ENCODE measurements at regions not wholly inside any gene's neighbourhood (a gene's known extent, or its start where the extent isn't known, plus 50 kb on each side); places are given as distances from the start of the nearest gene placed in this dataset.

GRCh38 chr16:9580025-9580424 is 488.6 kb downstream of the HAPSTR1 start:
- Histone ChIP-seq H3K27me3 (no peaks in the 10 kb centered on the region), H3K4me3 (no peak overlapping the region), H3K36me3 (no peaks in the 10 kb centered on the region), H3K9me3 (no peaks in the 10 kb centered on the region), H3K4me1 (no peaks in the 10 kb centered on the region), H3K27ac (no peak overlapping the region)
- intact Hi-C loops (cut with DNase I), result no loop called here
- no peak for TF ChIP-seq CTCF (IDR thresholded peaks at IDR 0.05)
- DNase-seq (no peak), ATAC-seq (no peak)

- DNase-seq (no peak), ATAC-seq (no peak)
- H3K4me1 ChIP-seq, result no peaks in the 10 kb centered on the region
- intact Hi-C loops (cut with DNase I), result no loop called here
- H3K36me3 ChIP-seq, result no peaks in the 10 kb centered on the region
- no peaks in the 10 kb centered on the region for H3K27me3 ChIP-seq
- no peaks in the 10 kb centered on the region for H3K9me3 ChIP-seq
- no peak overlapping the region for H3K27ac ChIP-seq
- no peak for TF ChIP-seq CTCF (IDR thresholded peaks at IDR 0.05)
- no peak overlapping the region for H3K4me3 ChIP-seq
Observed at GRCh38 chr16:9593440-9593839, 502.0 kb downstream of the HAPSTR1 start.

- no peak for TF ChIP-seq CTCF (IDR thresholded peaks at IDR 0.05)
- intact Hi-C loops (cut with DNase I), result no loop called here
- Histone ChIP-seq H3K36me3 (no peaks in the 10 kb centered on the region), H3K9me3 (no peaks in the 10 kb centered on the region), H3K27ac (no peak overlapping the region), H3K27me3 (no peaks in the 10 kb centered on the region), H3K4me3 (no peak overlapping the region), H3K4me1 (no peaks in the 10 kb centered on the region)
- ATAC-seq (no peak), DNase-seq (no peak)
Observed at GRCh38 chr16:9594047-9594446, 502.6 kb downstream of the HAPSTR1 start.

- intact Hi-C loops (cut with DNase I), result no loop called here
- Histone ChIP-seq H3K27ac (no peak overlapping the region), H3K4me1 (no peaks in the 10 kb centered on the region), H3K36me3 (no peaks in the 10 kb centered on the region), H3K27me3 (no peaks in the 10 kb centered on the region), H3K4me3 (no peak overlapping the region), H3K9me3 (no peaks in the 10 kb centered on the region)
- no peak for ATAC-seq
- TF ChIP-seq CTCF (IDR thresholded peaks at IDR 0.05), result no peak
- DNase-seq, result no peak
Observed at GRCh38 chr16:9594946-9595345, 503.5 kb downstream of the HAPSTR1 start.

- TF ChIP-seq CTCF (IDR thresholded peaks at IDR 0.05), result no peak
- DNase-seq (no peak), ATAC-seq (no peak)
- Histone ChIP-seq H3K36me3 (no peaks in the 10 kb centered on the region), H3K27me3 (no peaks in the 10 kb centered on the region), H3K4me3 (no peak overlapping the region), H3K27ac (no peak overlapping the region), H3K9me3 (no peaks in the 10 kb centered on the region), H3K4me1 (no peaks in the 10 kb centered on the region)
- intact Hi-C loops (cut with DNase I), result no loop called here
Observed at GRCh38 chr16:9595393-9595792, 503.9 kb downstream of the HAPSTR1 start.

- H3K4me1 ChIP-seq, result no peaks in the 10 kb centered on the region
Observed at GRCh38 chr16:9596788-9597187, 505.3 kb downstream of the HAPSTR1 start.

More at GRCh38 chr16:9596788-9597187, 505.3 kb downstream of the HAPSTR1 start:
- no peak overlapping the region for H3K27ac ChIP-seq
- DNase-seq (no peak), ATAC-seq (no peak)
- H3K36me3 ChIP-seq, result no peaks in the 10 kb centered on the region
- no peaks in the 10 kb centered on the region for H3K27me3 ChIP-seq
- H3K9me3 ChIP-seq, result no peaks in the 10 kb centered on the region
- intact Hi-C loops (cut with DNase I), result no loop called here
- no peak overlapping the region for H3K4me3 ChIP-seq
- no peak for TF ChIP-seq CTCF (IDR thresholded peaks at IDR 0.05)
